Fibroblast of peridontal ligament (primary cell): ENCODE measurements at regions not wholly inside any gene's neighbourhood (a gene's known extent, or its start where the extent isn't known, plus 50 kb on each side); places are given as distances from the start of the nearest gene placed in this dataset.
"Not testable (repeated sequence)": the region's sequence is repeated elsewhere in the genome, so short reads cannot be mapped to it uniquely, and the experiment has no call there.

Experiments
- DNase-seq: peaks from one replicate; pipeline ENCODE4 v3.0.0-alpha.2; 2010; ENCODE audit errors: extremely low read depth

DNA sequence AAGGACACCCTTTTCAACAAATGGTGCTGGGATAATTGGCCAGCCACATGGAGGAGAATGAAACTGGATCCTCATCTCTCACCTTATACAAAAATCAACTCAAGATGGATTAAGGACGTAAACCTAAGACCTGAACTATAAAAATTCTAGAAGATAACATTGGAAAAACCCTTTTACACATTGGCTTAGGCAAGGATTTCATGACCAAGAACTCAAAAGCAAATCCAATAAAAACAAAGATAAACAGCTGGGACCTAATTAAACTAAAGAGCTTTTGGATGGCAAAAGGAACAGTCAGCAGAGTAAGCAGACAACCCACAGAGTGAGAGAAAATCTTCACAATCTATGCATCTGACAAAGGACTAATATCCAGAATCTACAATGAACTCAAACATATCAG, 96.9 kb upstream of the BNIP2 start:
- DNase-seq = not testable (repeated sequence)

DNA sequence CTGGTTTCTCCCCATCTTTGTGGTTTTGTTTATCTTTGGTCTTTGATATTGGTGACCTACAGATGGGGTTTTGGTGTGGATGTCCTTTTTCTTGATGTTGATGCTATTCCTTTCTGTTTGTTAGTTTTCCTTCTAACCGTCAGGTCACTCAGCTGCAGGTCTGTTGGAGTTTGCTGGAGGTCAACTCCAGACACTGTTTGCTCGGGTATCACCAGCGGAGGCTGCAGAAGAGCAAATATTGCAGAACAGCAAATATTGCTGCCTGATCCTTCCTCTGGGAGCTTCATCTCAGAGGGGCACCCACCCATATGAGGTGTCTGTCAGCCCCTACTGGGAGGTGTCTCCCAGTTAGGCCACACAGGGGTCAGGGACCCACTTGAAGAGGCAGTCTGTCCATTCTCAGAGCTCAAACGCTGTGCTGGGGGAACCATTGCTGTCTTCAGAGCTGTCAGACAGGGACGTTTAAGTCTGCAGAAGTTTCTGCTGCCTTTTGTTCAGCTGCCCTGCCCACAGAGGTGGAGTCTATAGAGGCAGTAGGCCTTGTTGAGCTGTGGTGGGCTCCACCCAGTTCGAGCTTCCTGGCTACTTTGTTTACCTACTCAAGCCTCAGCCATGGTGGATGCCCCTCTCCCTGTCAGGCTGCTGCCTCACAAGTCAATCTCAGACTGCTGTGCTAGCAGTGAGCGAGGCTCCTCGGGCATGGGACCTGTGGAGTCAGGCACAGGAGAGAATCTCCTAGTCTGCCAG, 94.8 kb upstream of the BNIP2 start:
- DNase-seq = not testable (repeated sequence)

DNA sequence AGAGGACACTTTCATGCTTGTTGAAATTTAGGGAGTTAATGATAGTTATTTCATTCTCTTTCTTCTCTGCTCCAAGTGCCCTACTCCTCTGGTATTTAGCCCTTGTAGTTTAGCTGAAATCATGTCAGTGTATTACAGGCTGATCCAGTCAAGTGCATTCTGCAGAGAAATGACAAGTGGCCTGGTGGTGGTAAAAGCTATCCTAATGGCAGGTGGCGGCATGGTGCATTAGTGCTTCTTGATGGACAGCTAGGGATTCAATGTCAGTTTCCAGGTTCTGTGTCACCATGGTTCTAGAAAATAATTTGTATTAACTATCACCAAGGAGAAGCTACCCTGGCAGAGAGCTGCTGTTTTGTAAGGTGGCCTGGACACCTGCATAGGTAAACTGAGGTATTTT, 90.0 kb upstream of the BNIP2 start:
- no peak for DNase-seq

DNA sequence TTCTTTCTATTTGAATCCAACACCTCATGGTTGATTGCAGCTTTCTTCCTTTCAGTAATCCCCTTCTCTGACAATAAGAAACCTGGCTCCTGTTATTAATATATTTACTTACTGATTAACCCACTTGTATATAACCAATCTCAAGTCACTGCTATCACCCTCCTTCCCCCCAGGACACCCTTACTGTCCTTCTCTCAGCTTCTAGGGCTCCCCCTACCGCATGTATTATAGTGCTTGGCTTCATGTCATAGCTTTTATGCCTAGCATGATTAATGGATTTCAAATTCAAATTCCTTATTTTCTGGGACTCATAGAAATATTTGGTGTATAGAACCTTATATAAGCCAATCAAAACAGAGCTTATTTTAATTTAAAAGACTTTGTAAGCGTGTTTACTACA, 75.7 kb upstream of the BNIP2 start:
- no peak for DNase-seq

DNA sequence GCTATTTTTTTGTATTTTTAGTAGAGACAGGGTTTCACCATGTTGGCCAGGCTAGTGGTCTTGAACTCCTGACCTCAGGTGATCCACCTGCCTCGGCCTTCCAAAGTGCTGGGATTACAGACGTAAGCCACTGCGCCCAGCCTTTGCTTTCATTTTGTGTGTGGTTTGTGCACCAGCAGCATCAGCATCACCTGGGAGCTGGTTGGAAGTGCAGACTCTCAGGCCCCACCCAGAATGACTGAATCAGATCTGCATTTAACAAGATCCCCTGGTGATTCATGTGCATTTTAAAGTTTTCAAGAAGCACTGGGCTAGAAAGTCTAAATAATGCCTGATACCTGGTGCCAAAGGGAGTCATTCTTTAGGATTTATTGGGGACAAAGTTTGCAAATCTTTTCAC, 73.4 kb upstream of the BNIP2 start:
- DNase-seq = no peak

DNA sequence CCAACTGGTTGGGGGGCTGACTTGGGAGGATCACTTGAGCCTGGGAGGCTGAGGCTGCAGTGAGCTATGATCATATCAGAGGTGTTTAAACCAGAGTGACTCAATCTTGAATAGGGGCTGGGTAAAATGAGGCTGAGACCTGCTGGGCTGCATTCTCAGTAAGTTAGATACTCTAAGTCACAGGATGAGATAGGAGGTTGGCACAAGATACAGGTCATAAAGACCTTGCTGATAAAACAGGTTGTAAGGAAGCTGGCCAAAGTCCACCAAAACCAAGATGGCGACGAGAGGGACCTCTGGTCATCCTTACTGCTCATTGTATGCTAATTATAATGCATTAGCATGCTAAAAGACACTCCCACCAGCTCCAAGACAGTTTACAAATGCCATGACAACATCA, 71.1 kb upstream of the BNIP2 start:
- not testable (repeated sequence) for DNase-seq

DNA sequence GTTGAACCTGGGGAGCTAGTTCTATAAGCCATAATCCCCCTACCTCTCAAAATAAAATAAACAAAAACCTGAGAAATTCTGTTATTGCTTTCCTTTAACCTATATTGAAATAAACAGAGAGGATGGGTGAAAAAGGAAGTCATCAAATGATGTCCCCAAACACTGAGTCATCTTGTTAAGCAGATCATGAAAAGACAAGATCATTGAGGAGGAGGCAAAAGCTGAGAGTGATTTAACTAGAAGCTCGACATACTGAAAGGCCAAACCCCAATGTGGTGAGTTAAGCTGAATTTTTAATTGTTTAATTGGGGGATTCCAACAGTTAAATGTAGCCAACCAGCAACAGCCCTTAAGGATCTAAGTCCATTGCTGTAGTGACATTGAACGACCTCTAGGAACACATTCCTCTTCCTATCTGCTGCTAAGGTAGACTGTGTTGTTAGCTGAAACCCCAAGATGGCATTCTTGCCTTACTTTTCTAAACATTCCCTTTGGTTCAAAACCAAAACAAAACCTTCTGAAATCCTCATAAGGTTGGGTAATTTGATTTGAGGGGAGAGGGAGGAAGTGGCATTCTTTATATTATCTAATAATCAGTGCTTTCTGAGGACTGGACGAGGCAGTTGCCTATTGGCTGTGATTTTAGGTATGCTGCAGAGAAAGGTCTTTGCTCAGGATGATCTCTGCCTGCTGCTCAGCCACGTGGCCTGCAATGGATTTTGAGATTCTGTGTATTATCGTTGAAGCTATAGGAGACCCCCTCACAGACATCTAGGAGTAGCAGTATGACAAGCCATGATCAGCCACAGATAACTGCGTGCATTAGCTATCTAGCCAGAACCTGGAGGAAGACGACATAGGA, 62.7 kb upstream of the BNIP2 start:
- peak; percentile 18 for DNase-seq

DNA sequence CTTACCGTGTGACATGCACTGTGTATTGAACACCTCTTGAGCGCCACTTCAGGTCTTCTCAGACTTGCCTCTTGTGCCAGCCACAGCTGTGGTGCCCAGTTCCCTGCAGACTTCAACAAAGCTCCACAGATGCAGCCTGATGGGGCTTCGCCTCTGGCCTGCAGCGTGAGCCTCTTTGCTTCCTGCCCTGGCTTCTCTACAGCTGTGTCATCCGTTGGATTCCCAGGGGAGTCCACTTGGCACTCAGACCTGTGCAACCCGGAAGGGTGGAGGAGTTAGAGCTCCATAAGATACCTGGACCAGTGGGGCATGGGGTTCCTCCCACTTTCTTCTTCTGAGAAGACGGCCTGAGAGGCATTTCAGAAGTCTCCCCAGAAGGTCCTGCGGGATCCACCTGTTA, 57.7 kb upstream of the BNIP2 start:
- DNase-seq = no peak

DNA sequence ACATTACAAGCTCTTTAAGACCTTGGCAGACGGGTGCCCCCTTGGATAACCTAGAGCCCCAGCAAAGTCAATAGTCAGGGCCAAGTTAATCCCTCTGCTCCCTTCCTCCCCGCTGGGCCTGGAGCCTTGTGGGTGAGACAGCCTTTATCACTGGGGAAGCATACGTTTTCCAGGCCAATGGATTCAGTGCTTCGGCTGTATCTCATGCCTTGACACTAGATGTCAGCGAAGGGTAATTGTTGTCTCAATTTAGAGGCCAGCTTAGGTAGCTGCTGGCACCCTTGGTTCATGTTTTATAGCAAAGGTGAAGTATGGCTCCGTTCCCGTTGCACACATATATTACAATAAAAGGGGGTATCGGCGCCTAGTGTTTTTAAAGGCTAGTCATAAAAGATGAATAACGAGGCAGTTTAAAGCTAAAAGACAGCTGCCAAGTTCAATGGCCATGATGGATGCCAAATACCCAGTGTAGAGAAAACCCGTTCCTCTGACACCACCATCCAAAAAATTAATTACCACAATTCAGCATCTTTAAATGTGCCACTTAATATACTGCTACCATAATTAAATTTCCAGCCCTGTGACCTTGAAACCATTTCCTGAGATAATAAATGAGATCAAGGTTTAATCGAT, 52.3 kb upstream of the BNIP2 start:
- DNase-seq = peak; percentile 27

DNA sequence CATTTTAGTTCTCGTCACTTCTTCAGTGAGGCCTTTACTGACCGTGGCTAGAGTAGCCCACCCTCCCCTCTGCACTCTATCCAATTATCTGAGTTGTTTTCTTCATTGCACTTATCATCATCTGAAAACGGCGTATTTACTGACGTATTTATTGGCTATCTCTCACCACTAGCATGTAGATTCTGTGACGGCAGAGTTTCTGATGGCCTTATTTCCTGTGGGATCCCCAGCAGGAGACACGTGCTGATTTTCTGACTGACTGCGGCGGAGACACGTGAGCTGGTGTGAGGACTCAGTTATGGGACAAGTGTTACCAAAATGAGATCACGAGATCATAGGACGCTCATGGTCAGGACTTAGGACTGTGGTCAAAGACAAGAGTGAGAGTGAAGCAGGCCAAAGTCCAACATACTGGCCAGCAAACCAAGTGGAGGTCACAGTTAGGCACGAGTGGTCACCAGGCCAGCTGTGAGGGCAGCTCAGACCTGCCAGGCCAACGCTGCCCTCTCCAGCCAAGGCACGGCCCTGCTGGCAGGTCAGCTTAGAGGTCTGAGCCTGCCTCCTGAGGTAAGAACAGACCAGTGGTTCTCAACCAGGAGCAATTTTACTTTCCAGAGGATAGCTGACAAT, 50.6 kb upstream of the BNIP2 start:
- DNase-seq = no peak
